GM10248 (cell line): ENCODE measurements at regions not wholly inside any gene's neighbourhood (a gene's known extent, or its start where the extent isn't known, plus 50 kb on each side); places are given as distances from the start of the nearest gene placed in this dataset.

Source experiments
- CTCF ChIA-PET: fragments of 300-600 bp; sonication (Branson Sonifier 250); formaldehyde crosslinking; extraction: SDS; loops from one replicate; lab custom pipeline; 2021; ENCODE audit warnings: antibody characterized with exemption; lab: Yijun Ruan, JAX
- POLR2A ChIA-PET: fragments of 350-650 bp; sonication (Branson Sonifier 250); formaldehyde crosslinking; extraction: SDS; loops from one replicate; lab custom pipeline; 2020; ENCODE audit warnings: antibody characterized with exemption; lab: Yijun Ruan, JAX
- DNase-seq: peaks from one replicate; pipeline ENCODE4 v3.0.0; 2012; ENCODE audit errors: extremely low spot score
- TF ChIP-seq, protein P1 (sequence below): IDR thresholded peaks from 2 replicates; pipeline ENCODE4 v1.5.1; 2012; ENCODE audit warnings: mild to moderate bottlenecking, low read depth; ENCODE audit errors: extremely low read depth, missing control alignments, control extremely low read depth

DNA sequence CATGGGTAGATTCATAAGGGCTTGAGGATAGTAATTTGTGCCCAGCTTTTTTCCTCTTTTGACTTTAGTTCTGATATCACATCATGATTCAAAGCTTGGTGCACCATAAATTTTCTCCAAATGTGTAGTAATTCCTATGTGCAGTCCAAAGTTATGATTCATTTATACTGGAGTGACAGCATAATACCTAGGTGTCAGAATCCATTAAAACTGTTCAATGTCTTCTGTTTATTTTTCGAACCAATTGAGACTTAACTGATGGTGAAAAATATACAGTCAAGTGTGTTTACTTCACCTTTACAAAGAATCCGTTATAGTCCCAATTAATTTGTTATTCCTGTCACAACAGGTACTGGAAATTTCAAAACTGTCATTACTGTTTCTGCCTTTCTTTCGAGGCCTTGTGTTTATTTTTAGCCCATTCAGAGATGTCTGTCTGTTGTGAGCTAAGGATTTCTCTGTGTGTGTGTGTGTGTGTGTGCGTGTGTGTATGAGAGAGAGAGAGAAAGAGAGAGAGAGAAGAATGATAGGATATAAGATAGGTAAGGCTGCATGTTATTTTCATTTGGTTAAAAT, 389.7 kb upstream of the ATP5MC3 start:
- no peak for DNase-seq
- POLR2A ChIA-PET: no interaction called here
- TF ChIP-seq, protein P1, sequence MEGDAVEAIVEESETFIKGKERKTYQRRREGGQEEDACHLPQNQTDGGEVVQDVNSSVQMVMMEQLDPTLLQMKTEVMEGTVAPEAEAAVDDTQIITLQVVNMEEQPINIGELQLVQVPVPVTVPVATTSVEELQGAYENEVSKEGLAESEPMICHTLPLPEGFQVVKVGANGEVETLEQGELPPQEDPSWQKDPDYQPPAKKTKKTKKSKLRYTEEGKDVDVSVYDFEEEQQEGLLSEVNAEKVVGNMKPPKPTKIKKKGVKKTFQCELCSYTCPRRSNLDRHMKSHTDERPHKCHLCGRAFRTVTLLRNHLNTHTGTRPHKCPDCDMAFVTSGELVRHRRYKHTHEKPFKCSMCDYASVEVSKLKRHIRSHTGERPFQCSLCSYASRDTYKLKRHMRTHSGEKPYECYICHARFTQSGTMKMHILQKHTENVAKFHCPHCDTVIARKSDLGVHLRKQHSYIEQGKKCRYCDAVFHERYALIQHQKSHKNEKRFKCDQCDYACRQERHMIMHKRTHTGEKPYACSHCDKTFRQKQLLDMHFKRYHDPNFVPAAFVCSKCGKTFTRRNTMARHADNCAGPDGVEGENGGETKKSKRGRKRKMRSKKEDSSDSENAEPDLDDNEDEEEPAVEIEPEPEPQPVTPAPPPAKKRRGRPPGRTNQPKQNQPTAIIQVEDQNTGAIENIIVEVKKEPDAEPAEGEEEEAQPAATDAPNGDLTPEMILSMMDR: no peak
- CTCF ChIA-PET: no interaction called here

DNA sequence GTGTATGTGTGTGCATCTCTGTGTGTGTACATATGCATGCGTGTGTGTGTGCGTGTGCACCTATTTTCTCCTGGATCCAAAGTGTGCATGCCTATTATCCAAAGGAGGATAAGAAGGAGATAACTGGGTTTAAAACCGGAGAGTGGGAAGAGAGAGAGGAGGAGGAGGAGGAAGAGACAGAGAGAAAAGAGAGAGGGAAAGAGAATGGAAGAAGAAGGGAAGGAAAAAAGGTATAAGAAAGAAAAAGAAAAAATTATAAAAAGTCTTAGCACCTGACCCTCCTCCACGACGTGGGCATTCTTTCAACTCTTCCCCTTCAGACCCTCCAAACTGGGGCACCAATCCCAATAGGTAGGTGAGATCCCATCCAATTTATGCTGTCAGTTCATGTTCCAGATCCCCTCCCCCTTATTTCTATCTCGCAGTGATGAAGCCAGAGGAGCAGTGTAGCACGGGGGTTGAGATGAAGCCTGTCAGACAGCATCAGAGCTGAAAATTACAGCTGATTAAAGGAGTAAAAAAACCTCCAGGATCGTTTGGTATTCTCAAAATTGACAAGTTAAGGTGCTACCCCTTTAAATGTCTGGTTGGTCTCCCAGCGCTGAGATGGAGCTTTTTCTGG, 386.7 kb upstream of the ATP5MC3 start:
- ChIA-PET CTCF (no interaction called here), POLR2A (no interaction called here)
- TF ChIP-seq, protein P1: no peak
- DNase-seq: no peak

DNA sequence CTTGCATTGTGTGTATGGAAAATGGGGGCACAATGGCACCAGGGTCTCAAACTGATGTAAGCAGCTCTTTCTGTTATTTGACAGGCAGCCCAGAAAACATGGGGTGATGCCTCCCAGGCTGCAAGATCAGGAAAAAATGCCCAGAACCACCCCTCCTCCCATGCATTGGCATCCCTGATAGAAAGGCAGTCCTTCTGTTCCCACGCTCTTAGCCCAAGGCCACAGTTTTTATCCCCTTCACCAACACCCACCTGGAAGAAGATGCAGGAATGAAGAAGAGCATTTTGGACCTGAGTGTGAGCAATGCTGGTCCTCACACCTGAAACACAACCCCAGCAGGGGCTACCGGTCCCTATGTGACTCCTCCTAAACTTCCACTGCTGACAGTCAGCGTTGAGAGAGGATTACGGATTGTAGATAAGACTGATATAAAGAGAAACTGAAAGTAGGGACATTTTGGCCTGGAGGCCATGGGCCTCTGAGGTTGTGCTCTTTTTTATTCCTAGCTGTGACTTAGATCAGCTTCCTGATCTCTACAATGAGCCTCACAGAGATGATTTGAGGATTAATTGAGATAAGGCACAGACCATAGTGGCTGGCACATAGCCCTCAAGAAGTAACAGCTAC, 386.0 kb upstream of the ATP5MC3 start:
- TF ChIP-seq, protein P1: no peak
- CTCF ChIA-PET: no interaction called here
- DNase-seq: no peak
- POLR2A ChIA-PET: no interaction called here

DNA sequence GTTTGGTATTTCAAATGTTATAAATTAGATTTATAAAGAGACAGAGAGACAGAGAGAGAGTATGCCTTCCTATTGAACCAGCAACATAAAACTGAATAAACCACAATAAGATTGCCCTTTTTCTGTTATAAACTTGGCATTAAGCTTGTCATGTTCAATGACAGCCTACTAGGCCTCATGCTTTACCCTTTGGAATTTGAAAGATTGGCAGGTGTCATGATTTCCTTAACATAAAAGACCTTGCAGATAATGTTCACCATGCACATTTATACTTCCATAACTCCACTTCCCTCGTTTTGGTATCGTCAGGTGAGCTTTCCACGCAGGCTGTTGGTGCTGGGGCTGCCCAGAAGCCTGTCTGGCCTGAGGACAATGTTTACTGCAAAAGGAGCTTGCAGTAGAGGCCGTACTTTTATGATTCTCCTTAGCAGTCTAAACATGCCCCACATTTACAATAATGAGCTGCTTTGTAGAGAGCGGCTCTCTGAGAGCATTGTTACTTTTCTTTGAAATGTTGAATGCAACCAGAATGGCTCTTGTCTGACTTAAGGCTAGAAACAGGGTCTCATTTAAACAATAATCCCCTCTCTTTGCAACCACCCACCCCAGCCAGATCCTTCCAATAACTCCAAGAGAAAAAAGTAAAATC, 379.1 kb upstream of the ATP5MC3 start:
- POLR2A ChIA-PET: no interaction called here
- DNase-seq: no peak
- CTCF ChIA-PET: interaction anchor here (1.1 to 1.4 kb wide), 2 partner anchors 9 to 19 kb away, joined by 3 read pairs; no protein-coding TSS in a partner anchor
- TF ChIP-seq, protein P1: no peak

DNA sequence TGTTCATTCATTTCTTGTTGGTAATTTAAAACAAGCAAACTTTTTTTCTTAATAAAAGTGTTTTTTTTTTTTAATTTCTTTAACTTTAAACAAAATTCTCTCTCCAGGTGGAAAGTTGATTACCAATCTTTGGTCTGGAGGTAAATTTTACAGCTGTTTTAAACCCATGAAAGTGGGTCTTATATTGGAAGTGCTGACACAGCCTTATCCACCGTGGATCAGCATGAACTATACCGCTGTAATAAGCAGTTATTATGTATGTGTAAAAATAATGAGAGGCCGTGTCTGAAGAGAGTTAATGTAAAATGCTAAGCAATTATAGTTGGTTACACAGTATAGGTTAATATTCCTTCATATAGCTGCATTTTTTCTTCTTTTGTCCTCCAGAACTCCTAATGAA, 378.1 kb upstream of the ATP5MC3 start:
- no peak for DNase-seq
- POLR2A ChIA-PET: no interaction called here
- CTCF ChIA-PET: interaction anchor here (1.4 kb wide), 1 partner anchor 18 kb away, joined by 3 read pairs; no protein-coding TSS in a partner anchor
- TF ChIP-seq, protein P1: no peak

DNA sequence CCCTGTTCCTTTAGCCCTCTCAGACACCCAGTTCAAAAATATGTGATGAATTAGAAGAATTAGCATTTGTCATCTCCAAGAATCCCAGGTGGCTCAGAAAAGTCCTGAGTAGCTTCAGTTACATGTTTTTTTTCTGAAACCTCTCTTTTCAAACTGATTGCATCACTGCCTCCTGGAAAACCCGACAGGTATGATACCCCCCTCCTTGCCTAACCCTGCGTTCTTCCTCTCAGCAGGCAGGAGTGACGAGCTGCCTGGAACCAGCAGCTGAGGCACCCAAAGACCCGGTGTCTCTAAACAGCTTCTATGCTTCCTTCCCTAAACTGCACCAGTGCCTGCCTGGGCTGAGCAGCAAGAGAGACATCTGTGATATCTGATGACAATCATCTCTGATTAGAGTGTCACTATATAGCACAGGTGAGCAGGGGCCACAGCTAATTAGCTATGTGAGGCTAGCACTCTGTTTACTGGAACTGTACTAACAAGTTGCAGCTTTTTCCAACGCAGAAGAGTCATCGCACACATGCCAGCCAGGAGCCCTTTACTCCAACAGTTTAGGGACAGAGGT, 376.4 kb upstream of the ATP5MC3 start:
- ChIA-PET POLR2A (no interaction called here), CTCF (interaction anchor here (1.7 kb wide), 1 partner anchor 45 kb away, joined by 4 read pairs; no protein-coding TSS in a partner anchor)
- TF ChIP-seq, protein P1: no peak

More for the DNA sequence above, 376.4 kb upstream of the ATP5MC3 start:
- DNase-seq: no peak
